ENCODE measurements at regions not wholly inside any gene's neighbourhood (a gene's known extent, or its start where the extent isn't known, plus 50 kb on each side); places are given as distances from the start of the nearest gene placed in this dataset.

DNA sequence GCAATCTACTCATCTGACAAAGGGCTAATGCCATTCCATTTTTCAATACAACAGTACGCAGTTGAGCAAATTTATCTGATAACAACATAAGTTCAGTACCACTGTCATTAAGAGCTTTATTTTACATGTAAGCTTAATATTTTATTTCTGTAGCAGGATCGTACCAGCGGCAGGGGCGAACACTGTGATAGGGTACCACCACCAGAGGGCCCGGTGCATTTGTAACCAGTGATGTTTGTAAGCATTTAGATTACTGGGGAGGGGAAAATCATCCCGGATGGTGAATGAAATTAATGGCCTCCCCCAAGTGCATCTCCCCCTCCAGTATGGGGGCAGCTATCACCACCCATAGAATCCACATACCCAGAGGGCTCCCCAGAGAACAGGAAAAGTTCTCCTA is 179.0 kb downstream of the ADGRA3 start:
- no peak for DNase-seq

DNA sequence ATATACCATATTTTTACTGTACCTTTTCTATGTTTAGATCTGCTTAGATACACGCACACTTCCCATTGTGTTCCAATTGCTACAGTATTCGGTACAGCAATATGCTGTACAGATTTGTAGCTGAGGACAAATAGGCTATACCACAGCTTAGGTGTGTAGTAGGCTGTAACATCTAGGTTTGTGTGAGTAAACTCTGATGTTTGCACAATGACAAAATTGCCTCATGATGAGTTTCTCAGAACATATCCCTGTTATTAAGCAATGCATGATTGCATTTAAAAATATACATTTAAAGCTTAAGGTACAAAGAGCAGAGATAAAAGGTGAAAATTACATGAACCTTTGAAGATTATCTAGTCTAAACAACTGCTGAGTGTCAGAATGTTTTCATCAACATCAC is 181.7 kb downstream of the ADGRA3 start:
- no peak for DNase-seq

DNA sequence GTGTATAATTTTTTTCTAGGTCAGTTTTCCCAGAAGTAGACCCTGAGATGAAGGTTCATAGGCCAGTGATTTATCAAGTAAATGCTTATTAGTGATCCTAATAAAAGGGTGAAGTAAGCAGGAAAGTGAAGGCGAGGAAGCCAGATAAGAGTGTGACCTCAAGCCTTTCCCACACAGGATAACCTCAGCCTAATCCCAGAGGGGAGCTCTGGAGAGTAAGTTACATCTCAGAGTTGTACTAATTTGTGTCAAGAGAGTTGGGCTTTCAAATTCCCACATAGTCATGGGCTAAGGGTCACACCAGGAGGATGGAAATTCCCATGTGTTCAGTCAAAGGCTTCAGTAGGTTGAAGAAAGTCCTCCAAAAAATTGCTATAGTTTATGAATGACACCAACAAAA is 191.4 kb downstream of the ADGRA3 start:
- DNase-seq: no peak

DNA sequence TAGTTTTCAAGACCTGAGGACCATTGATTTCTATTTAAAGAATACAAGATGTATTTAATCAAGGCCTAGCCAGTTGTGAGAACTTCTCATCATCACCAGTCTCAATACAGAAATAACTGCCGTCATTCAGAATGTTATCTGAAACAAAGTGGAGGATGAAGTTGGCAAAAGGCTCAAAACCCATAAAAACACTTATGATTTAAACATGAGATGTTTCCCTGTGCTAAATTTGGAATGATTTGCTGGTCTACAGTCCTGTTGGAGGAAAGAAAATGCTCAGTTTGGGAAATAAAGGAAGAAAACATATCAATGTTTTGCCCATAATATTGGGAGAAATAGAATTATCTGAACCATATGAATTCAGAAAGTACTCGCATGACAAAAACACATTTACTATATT is 192.2 kb downstream of the ADGRA3 start:
- DNase-seq: no peak

DNA sequence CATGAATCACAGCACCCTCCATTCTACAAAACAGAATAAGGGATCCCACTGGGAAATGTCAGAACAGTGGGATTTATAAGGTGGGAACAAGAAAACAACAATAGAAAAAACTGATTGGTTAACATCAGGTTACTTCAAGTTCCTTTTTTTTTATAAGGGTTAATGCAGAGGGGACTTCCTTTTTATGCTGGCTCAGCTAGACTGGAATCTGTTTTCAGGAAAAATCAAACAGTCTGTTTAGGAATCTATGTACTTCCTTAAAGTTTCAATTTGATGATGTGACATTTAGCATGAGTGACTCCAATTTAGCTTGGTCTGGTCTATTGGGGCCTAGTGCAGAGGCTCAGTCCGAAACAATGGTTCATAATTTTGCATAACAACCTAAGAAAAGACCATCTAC is 192.9 kb downstream of the ADGRA3 start:
- no peak for DNase-seq

DNA sequence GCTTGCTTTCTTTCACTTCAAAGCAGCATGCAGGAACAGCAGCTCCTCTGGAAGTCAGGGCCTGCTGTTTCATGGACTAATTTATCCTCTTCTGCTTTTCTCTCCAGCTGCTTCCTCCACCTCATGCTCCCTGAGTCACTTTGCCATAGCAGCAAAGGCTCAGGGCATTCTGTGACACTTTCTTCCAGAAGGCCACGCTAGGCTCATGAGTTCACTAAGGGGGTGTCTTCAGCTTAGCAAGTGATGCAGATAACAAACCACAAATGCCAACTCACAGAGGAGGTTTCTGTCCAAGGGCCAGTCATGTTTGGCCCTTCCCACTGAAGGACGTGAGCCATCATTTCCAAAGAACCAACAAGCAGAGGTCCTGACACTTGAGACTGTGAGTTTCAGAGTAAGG is 200.2 kb downstream of the ADGRA3 start:
- DNase-seq: no peak

DNA sequence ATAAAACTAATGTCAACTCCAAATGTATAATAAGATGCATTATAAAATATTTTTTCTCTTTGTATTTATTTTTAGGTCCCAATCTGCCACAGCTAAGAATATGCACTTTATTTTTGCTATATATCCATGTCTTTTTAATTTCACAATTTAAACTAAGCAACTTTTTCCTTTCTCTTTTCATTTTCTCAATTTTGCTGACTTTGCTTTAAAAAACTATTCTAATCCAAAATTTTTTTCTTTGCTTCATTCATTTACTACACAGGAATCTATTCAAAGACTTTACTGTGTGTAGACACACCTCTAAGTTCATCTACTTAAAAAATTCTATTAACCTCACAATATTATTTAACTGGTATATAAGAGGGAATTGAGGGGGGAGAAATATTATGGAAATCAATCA is 201.9 kb downstream of the ADGRA3 start:
- no peak for DNase-seq

DNA sequence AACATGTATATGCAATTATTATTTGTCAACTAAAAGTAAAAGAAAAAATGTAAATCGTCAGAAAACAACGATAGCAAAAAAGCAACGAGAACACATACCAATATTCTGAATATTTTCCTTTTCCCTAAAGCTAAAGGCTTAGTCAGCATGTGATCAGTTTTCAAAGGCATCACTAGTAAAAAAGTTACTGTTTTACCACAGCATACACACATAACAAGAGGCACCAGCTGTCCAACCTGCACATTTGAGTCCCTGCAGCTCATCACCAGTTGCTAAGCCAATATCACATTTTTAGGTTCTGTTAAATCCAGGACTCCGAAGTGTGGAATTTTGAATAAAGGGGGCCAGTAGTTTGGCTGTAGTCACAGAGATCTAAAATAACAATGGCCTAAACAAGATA is 203.8 kb downstream of the ADGRA3 start:
- DNase-seq: no peak

DNA sequence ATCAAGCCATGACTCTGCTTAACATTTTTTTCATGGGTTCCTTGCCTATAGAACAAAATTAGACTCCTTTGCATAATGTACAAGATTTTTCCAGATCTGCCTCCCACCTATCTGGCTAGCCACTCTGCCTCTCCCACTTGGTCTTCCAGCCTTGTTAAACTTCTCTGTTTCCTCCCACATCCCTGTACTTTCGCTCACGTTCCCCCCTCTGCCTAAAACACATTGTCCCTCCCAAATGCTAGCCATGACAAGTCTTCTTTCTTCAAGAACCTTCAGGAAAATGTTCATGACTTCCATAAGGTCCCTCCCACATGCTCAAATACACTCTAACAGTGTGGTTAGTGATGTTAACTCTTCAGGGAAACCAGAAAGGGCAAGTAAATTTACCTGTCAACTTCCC is 214.6 kb downstream of the ADGRA3 start:
- no peak for DNase-seq

DNA sequence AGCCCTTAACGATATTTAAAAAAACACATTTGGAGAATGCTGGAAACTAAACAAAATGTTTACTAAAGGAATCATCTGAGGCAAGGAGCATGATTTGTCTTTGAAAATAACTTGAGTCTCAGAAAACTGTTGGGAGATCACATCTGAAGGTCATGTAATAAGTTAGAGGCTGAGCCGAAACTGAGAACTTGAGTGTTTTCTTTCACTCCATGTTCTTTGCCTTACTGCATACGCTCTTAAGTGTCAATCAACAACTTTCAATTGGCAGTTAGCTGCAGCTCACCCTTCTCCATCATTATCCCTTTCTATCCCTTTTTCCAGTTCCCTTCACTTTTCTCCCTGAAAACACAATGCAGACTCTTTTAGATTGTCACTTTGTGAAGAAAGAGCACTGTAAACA is 216.2 kb downstream of the ADGRA3 start:
- DNase-seq: no peak

DNA sequence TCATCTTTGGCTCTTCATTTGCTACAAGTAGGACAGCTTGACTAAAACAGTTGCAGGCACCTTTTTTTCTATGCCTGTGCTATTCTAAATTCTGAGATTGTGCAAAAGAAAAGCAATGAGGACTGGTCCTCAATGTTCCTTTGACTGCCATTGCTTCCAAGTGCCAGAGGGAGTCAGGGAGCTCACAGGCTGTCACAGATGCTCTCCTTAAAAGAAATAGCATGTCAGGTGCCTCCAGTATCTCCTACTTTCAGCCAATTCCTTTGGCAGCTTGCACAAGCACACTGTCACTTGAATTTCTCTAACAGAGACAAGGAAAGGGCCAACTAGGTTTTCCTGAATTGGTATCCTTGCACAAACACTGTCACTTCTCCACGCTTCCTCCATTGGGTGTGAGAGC is 228.2 kb downstream of the ADGRA3 start:
- DNase-seq: no peak

DNA sequence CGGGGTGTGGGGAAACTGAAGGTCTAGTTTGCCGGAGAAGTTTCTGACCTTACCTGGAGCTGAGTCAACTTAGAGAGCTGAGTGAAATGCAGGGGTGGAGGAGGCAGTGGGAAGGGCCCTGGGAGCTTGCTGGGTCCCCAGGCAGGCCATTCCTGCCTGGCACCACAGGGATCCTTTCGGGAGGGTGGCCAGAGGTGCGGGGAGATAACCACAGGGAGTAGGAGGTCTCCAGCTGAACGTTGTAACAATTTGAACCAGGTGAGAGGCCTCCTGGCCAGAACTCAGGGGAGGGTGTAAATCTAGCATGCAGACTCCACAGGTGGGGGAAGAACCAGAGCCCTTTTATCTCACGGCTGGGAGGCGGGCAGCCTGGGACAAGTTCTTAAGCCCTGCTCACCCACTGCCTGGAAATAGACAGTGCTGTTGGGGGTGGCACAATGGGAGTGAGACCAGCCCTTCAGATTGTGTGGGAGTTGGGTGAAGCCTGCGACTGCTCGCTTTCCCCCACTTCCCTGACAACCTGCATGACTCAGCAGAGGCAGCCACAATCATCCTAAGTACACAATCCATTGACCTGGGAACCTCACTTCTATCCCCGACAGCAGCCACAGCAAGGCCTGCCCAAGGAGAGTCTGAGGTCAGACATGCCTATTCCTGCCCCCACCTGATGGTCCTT is 247.4 kb downstream of the ADGRA3 start:
- no peak for DNase-seq

DNA sequence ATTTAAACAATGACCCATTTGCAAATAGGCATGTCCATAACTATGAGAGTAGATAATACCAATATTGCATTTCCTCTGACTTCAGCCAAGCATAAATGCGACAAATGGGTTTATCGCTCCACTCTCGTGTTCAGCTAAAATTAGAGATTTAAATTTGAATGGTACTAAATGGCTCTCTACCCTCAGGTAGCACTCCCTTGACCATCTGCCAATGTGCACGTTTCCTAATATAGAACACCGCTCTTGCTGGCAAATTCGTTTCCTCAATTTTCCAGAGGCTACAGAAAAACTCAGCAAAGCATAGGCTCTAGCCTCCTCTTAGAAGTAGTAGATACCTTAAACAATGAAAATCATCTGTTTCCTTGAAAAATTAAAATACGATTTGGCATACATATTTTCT is 251.6 kb downstream of the ADGRA3 start:
- DNase-seq: no peak

DNA sequence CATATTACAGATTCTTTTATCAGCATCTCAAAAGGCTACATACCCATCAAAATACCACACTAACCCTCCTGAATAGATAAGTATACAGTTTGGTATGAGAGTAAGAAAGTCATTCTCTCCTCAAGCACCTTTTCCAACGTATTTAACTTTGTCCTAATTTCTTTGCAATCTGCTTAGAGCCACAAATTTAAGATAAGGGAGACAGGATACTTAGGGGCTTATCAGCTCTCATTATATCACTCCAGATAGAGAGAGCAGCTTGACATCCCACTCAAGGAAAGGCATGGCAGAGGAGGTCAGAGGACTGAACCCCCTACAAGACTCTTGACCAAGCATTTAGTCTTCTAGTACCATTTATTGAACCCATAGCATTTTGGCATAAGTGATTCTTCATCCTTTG is 262.4 kb downstream of the ADGRA3 start:
- DNase-seq: no peak

DNA sequence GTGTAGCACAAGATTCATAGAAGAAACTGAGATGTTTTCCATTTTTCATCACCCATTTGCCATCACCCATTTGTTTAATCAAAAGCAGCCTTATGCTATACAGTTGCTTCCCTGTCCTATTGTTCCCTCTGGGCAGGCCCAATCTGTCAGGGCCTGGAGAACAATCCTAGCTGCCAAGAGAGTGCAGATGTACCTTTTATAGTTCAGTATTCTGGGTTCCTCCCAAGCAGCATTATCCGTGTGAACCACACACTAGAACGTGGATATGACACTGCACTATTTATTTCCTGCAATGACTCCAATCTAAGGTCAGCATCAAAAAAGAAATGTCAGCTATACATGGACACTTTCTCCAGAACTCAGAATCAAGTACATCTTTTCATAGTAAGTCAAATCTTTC is 269.0 kb downstream of the ADGRA3 start:
- DNase-seq: no peak

DNA sequence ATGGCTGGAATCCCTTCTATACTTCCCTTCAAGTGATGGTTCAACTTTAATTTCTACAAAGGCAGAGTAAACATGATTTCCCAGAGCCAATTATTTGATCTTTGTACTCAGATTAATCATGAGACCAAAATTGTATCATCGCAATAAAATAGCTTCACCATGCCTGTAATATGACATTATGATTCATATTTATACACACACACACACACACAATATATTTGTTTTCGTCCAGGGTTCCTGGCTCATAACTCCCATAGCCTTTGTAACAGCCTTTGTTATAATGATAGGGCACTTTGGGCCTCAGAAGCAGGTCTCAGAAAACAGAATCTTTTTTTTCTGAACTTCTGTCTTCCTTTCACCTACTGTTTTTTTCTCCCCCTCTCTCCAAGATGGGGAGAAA is 270.6 kb downstream of the ADGRA3 start:
- DNase-seq: no peak

DNA sequence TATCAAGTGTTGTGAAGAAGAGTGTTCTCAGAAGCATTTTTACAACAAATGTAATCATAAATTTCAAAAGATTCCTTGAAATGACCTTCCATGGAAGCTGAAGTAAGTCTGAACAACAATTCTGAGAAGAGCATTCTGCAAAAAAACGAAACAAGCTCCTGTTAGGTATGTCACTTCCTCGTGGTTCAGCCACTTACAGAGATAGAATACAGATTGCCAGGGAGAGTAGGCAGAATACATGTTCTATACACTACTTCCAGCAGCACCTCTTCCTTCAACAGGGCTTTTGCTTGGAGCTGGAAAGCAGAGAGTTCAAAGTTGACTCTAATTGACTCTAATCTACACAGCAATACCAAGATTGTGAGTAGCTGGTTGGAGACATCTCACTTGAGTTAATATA is 274.5 kb downstream of the ADGRA3 start:
- DNase-seq: no peak

DNA sequence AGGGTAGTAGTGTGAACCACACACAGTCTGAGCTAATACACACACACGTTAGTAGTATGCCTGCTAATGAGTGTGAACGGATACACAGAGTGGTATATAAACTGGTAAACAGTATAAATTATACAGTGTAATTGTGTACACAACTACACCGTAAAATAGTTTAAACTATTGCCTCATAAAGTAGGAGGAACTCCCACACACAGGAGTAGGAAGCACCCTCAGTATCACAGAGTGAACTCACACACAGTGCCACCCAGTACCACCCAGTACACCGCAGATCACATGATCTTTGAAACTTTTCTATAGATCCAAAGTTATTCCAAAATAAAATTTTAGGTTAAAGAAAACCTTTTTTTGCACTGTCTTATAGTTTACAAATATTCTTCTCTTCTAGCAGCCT is 275.1 kb downstream of the ADGRA3 start:
- no peak for DNase-seq

DNA sequence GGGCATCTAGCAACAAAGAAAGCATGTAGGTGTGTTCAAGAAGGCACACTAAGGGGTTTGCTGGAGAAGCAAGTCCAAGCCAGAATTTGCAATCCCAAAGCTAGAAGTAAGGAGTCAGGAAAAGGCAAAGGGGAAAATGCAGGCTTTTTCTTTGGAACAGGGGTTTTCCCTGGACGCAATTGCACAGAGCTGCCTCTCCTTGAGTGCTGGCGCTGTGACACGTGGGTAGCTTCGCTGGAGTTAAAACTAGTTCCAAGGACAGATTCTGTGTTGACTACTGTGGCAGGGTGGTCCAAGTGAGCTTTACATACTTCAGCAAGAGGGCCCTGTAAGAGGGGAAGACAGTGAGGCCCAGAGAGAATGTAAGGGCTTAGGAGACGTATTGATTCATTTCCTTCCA is 277.1 kb downstream of the ADGRA3 start:
- DNase-seq: no peak

DNA sequence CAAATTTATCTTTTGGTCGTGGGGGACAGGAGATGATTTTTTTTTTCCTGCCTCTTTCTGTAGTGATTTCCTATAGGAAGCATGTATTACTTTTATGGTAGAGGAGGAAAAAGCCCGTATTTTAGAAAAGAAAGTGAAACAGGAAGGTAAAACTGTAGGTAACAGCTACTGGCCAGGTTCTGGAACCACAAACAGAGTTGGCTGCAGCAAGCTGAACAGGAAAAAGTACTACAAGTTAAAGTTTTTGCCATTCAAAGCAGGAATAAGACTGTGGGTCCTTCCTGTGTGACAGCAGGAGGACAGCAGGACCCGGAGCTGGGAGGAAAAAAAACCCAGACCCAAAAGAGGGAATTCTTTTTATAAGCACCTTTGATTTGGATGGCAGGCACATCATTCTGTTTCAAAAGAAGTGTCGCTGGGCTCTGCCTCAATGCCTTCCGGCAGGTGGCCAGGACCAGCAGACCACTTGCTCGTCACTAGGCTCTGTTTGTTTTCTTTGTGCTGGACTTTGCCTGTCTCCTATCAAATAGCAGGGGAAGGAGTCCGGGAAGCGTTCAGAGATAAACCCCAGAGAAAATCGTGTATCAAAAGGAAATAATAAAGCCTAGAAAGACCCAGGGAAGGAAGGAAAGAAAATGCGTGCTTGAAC is 277.9 kb downstream of the ADGRA3 start:
- DNase-seq: no peak

DNA sequence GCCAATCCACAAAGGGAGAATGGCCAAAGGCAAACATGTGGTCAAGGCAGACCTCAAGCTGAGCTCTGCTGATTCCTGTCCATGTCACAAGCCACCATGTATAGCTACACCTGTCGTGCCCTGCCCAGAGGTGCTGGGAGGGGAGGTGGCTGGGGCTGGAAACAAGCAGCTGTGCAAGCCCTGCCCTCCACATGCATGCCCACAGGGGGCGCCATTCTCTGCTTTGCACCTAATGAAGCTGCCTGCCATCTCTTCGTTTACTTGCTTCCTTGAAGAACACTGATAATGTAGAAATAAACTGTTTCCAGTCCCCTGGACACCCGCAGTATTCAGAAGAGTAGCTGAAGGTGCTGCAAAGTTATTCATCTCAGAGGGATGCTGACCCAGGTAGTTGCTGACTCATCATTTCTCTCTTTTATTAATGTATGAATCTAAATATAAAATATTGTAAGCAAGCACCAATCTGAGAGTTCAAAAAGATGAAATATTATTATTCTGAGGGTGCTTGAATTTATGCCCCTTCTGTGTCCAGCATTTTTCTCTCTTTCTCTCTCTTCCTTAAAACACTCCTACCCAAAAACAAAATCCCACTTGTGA is 278.6 kb downstream of the ADGRA3 start:
- no peak for DNase-seq

DNA sequence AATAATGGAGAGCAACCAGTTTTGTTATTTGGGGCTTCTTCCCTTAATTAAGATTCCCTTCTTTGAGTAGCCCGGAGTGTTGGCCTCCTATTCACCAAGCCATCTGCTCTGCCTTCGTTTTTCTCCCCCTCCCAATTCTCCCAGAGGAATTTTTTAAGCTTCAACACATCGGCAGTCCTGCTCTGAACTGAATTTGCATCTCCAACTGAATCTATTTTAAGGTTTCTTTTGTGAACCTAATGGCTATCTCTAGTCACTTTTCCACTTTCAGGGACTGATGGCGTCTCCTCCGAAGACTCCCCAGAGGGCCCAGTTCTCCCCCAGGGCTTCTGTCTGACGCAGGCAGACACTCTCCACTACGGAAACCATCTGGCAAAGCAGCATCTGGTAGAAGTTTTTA is 280.2 kb downstream of the ADGRA3 start:
- no peak for DNase-seq

DNA sequence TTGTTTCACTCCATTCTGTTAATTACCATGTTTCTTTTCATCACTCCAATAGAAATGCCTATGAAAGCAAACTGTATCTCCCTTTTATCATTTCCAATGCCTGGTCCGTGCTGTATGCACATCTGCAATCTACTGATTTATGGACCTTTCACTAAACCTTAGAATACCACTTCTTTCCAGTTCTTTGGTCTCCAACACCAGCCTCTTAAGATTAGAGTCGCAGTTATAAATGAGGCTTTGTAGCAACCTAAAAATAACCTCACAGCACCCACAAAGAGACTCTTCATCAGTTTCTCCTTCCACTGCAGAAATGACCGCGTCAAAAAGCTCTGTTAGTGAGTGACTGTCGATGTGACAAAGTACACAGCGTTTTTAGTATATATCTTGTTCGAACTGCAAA is 282.6 kb downstream of the ADGRA3 start:
- no peak for DNase-seq

DNA sequence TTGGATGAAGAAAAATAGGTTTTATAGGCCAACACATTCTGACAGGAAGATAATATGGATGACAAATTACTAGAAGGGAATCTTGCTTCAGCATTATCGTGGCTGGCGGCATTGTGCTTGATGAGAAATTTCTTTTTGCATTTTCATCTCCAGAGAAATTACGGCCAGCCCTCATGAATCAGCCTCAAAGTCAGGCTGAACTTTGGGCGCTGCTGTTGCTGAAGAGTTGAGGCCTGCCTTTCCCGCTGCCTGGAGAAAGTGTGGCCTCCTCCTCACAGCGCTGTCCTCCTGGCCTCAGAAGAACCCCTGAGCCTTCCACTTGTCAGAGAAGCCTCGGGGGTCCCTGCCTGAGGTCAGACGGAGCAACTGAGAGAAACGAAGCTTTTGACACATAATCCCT is 272.4 kb upstream of the KCNIP4 start:
- no peak for DNase-seq

DNA sequence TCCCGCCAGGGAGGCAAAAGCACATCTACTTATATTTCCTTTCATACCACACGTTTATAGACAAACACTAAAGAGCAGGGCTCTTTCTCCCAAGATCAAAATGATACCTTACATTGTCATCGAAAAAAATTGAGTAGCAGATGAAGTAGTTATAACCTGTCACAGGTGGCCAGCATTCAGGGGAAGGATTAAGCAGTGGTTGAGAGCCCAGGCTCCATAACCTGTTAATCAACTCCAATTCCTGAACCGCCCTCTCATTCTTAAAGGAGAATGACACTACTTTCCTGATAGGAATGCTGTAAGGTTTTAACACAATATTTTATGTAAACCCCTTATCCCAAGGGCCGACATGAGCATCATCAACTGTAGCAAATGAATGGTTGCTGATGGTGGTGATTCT is 268.9 kb upstream of the KCNIP4 start:
- no peak for DNase-seq

Measured in hindlimb muscle (tissue), 1 donor.